SK-N-MC (cell line): ENCODE measurements at regions not wholly inside any gene's neighbourhood (a gene's known extent, or its start where the extent isn't known, plus 50 kb on each side); places are given as distances from the start of the nearest gene placed in this dataset.

ENCODE experiments used
- DNase-seq: peaks from one replicate; pipeline ENCODE4 v3.0.0-alpha.2; 2011; ENCODE audit warnings: low read depth, low spot score
- H3K27ac ChIP-seq: fragments of 200-600 bp; sonication (generic); 2 replicates; pipeline ENCODE4 v1.5.1; 2016; ENCODE audit warnings: mixed run types
- H3K36me3 ChIP-seq: fragments of 200-600 bp; sonication (generic); 2 replicates; pipeline ENCODE4 v1.6.1; 2017; ENCODE audit warnings: antibody characterized with exemption, low read length, mixed read lengths; ENCODE audit not compliant: insufficient read depth
- H3K4me3 ChIP-seq: fragments of 200-600 bp; sonication (generic); 2 replicates; pipeline ENCODE4 v1.5.1; 2016
- H3K9ac ChIP-seq: fragments of 200-600 bp; sonication (generic); 2 replicates; pipeline ENCODE4 v1.8.0; 2017; ENCODE audit warnings: mixed run types, mixed read lengths; ENCODE audit not compliant: insufficient read length
- H3K9me3 ChIP-seq: fragments of 200-600 bp; sonication (generic); 2 replicates; pipeline ENCODE4 v1.6.1; 2017; ENCODE audit warnings: low read depth, mild to moderate bottlenecking, antibody characterized with exemption, low read length, moderate library complexity, mixed read lengths
- EZH2 ChIP-seq: fragments of 200-600 bp; sonication (generic); IDR thresholded peaks from one replicate; pipeline ENCODE4 v1.6.1; 2017; ENCODE audit warnings: antibody characterized with exemption
- FOXP2 ChIP-seq: optimal IDR thresholded peaks from 2 replicates; pipeline ENCODE3; 2011; ENCODE audit warnings: mild to moderate bottlenecking, moderate library complexity; ENCODE audit not compliant: insufficient read depth; ENCODE audit errors: extremely low read length, control extremely low read depth
- POLR2AphosphoS5 ChIP-seq: IDR thresholded peaks from 2 replicates; pipeline ENCODE4 v1.6.1; 2012; ENCODE audit warnings: mild to moderate bottlenecking, low read depth, low read length, borderline replicate concordance

- Histone ChIP-seq H3K9ac (no peak overlapping the region), H3K36me3 (no peaks in the 10 kb centered on the region), H3K4me3 (no peak overlapping the region), H3K9me3 (no peaks in the 10 kb centered on the region), H3K27ac (no peak overlapping the region)
- no peak for DNase-seq
- TF ChIP-seq POLR2AphosphoS5: no peak
- TF ChIP-seq FOXP2: no peak
- TF ChIP-seq EZH2: no peak
These were observed 473.3 kb upstream of the NRP1 start for GRCh38 chr10:33807531-33808359.

GRCh38 chr10:33805831-33806230 lies 471.4 kb upstream of the NRP1 start:
- no peaks in the 10 kb centered on the region for H3K9me3 ChIP-seq
- H3K27ac ChIP-seq: no peak overlapping the region
- H3K4me3 ChIP-seq: no peak overlapping the region
- no peak overlapping the region for H3K9ac ChIP-seq
- no peaks in the 10 kb centered on the region for H3K36me3 ChIP-seq
- no peak for TF ChIP-seq POLR2AphosphoS5
- TF ChIP-seq FOXP2: no peak
- no peak for TF ChIP-seq EZH2
- no peak for DNase-seq

- no peak overlapping the region for H3K9ac ChIP-seq
- DNase-seq: no peak
- no peak overlapping the region for H3K27ac ChIP-seq
- no peak overlapping the region for H3K4me3 ChIP-seq
- H3K36me3 ChIP-seq: no peaks in the 10 kb centered on the region
- TF ChIP-seq POLR2AphosphoS5 (no peak), FOXP2 (no peak), EZH2 (no peak)
- H3K9me3 ChIP-seq: no peaks in the 10 kb centered on the region
These were observed 470.1 kb upstream of the NRP1 start for GRCh38 chr10:33804584-33804983.

GRCh38 chr10:33803248-33803647 lies 468.8 kb upstream of the NRP1 start:
- no peak for DNase-seq
- H3K27ac ChIP-seq: no peak overlapping the region
- no peak overlapping the region for H3K9ac ChIP-seq
- H3K9me3 ChIP-seq: no peaks in the 10 kb centered on the region
- H3K36me3 ChIP-seq: no peaks in the 10 kb centered on the region
- no peak overlapping the region for H3K4me3 ChIP-seq
- TF ChIP-seq POLR2AphosphoS5: no peak
- no peak for TF ChIP-seq FOXP2
- no peak for TF ChIP-seq EZH2

GRCh38 chr10:33802566-33802965 lies 468.1 kb upstream of the NRP1 start:
- Histone ChIP-seq H3K27ac (no peak overlapping the region), H3K4me3 (no peak overlapping the region), H3K9me3 (no peaks in the 10 kb centered on the region), H3K9ac (no peak overlapping the region), H3K36me3 (no peaks in the 10 kb centered on the region)
- no peak for DNase-seq
- TF ChIP-seq FOXP2 (no peak), POLR2AphosphoS5 (no peak), EZH2 (no peak)

- Histone ChIP-seq H3K4me3 (no peak overlapping the region), H3K36me3 (no peaks in the 10 kb centered on the region), H3K9me3 (no peaks in the 10 kb centered on the region), H3K27ac (no peak overlapping the region), H3K9ac (no peak overlapping the region)
- TF ChIP-seq FOXP2: no peak
- no peak for TF ChIP-seq POLR2AphosphoS5
- TF ChIP-seq EZH2: no peak
- no peak for DNase-seq
These were observed 467.2 kb upstream of the NRP1 start for GRCh38 chr10:33801705-33802104.

- no peak overlapping the region for H3K27ac ChIP-seq
- TF ChIP-seq POLR2AphosphoS5 (no peak), FOXP2 (no peak), EZH2 (no peak)
- no peaks in the 10 kb centered on the region for H3K9me3 ChIP-seq
These were observed 466.5 kb upstream of the NRP1 start for GRCh38 chr10:33800986-33801385.

GRCh38 chr10:33800545-33800944 lies 466.1 kb upstream of the NRP1 start:
- TF ChIP-seq POLR2AphosphoS5: no peak
- no peak for TF ChIP-seq EZH2
- TF ChIP-seq FOXP2: no peak
- Histone ChIP-seq H3K36me3 (no peaks in the 10 kb centered on the region), H3K27ac (no peak overlapping the region), H3K9ac (no peak overlapping the region), H3K9me3 (no peaks in the 10 kb centered on the region), H3K4me3 (no peak overlapping the region)
- DNase-seq: no peak

More at GRCh38 chr10:33800986-33801385, 466.5 kb upstream of the NRP1 start:
- H3K9ac ChIP-seq: no peak overlapping the region
- H3K4me3 ChIP-seq: no peak overlapping the region
- H3K36me3 ChIP-seq: no peaks in the 10 kb centered on the region
- no peak for DNase-seq

- no peak for TF ChIP-seq FOXP2
- no peak for TF ChIP-seq EZH2
- no peak for TF ChIP-seq POLR2AphosphoS5
- DNase-seq: no peak
- Histone ChIP-seq H3K4me3 (no peak overlapping the region), H3K9ac (no peak overlapping the region), H3K9me3 (no peaks in the 10 kb centered on the region), H3K27ac (no peak overlapping the region), H3K36me3 (no peaks in the 10 kb centered on the region)
These were observed 465.5 kb upstream of the NRP1 start for GRCh38 chr10:33799944-33800323.
